ENCODE measurements at regions not wholly inside any gene's neighbourhood (a gene's known extent, or its start where the extent isn't known, plus 50 kb on each side); places are given as distances from the start of the nearest gene placed in this dataset.

GRCh38 chr10:117646718-117647117, 104.2 kb downstream of the EMX2 start:
- TF ChIP-seq CTCF (IDR thresholded peaks at IDR 0.05), result no peak
- no peak for TF ChIP-seq E2F6 (IDR thresholded peaks at IDR 0.05; ENCODE audit: borderline replicate concordance, low read depth)
- TF ChIP-seq RNF2 (IDR thresholded peaks at IDR 0.05; ENCODE audit: borderline replicate concordance, low read depth), result no peak
- no peak for TF ChIP-seq RAD21 (conservative IDR thresholded peaks at IDR 0.05 in 1 of 2, IDR thresholded peaks at IDR 0.05 in 1 of 2)
- TF ChIP-seq, protein P1, sequence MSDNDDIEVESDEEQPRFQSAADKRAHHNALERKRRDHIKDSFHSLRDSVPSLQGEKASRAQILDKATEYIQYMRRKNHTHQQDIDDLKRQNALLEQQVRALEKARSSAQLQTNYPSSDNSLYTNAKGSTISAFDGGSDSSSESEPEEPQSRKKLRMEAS (IDR thresholded peaks at IDR 0.05), result no peak
- no peak for TF ChIP-seq HOXA7 (CRISPR knock-in tag; IDR thresholded peaks at IDR 0.05)
- TF ChIP-seq CHD2 (IDR thresholded peaks at IDR 0.05; ENCODE audit: low read length, partially characterized antibody), result no peak
- no peak for TF ChIP-seq POLR2A (IDR thresholded peaks at IDR 0.05; ENCODE audit: low read length)
- TF ChIP-seq CEBPB (IDR thresholded peaks at IDR 0.05), result no peak
- no peak for TF ChIP-seq EP300 (IDR thresholded peaks at IDR 0.05)

All from A549 (cell line).